K562 (cell line): ENCODE measurements at regions not wholly inside any gene's neighbourhood (a gene's known extent, or its start where the extent isn't known, plus 50 kb on each side); places are given as distances from the start of the nearest gene placed in this dataset.

Experiments used
- ATAC-seq: fragments of 200-7000 bp; cut with Tn5 transposase; 3 replicates; pipeline ENCODE4 v1.9.1; 2020; ENCODE audit warnings: moderate library complexity
- BruUV-seq: library from RNA; stranded (reverse); fragments of 400-500 nt; replicated peaks from 2 replicates; lab custom pipeline; 2021; lab: Mats Ljungman, UMichigan
- CTCF ChIA-PET: fragments of 300-600 bp; formaldehyde crosslinking; extraction: SDS; loops from one replicate; lab custom pipeline; 2021; ENCODE audit warnings: low intra/inter-chr PET ratio; lab: Yijun Ruan, JAX
- POLR2A ChIA-PET: fragments of 300-600, 350-650 bp; sonication (Branson Sonifier 250); formaldehyde crosslinking; extraction: SDS; loops from one replicate; lab custom pipeline; 2021; ENCODE audit warnings: antibody characterized with exemption, inconsistent platforms; lab: Yijun Ruan, JAX
- DNase-seq, 4 experiments: peaks; one replicate each; pipeline versions ENCODE4 v3.0.0 to v3.0.0-alpha.2; 2011 to 2018; ENCODE audit warnings: low spot score in 3 of 4, mixed read lengths in 3 of 4; ENCODE audit errors: extremely low read depth in 1 of 4
- FAIRE-seq: peaks from 2 replicates; lab custom pipeline; 2011; peaks lifted over from hg19 to GRCh38; lab: Jason Lieb, UNC
- H2AFZ ChIP-seq: 2 replicates; pipeline ENCODE4 v1.6.0; 2011; ENCODE audit warnings: low read depth, low read length, control low read depth, inconsistent platforms
- H3K27ac ChIP-seq: fragments of 200-600 bp; 3 replicates; pipeline ENCODE4 v1.8.0; 2011; ENCODE audit warnings: low read depth, mild to moderate bottlenecking, control low read depth, inconsistent platforms, low read length, moderate library complexity, mixed read lengths; ENCODE audit errors: extremely low read depth
- H3K27me3 ChIP-seq, 2 experiments: fragments of 300-600 bp in 1 of 2; 2 replicates in 1 of 2; 3 replicates in 1 of 2; pipeline versions ENCODE4 v1.6.0 to v1.8.0; 2011; ENCODE audit warnings: inconsistent platforms in 2 of 2, low read length in 2 of 2, mild to moderate bottlenecking in 1 of 2, mixed read lengths in 1 of 2, moderate library complexity in 1 of 2; ENCODE audit not compliant: control insufficient read depth in 2 of 2, insufficient read depth in 2 of 2
- H3K36me3 ChIP-seq: fragments of 300-600 bp; 3 replicates; pipeline ENCODE4 v1.8.0; 2011; ENCODE audit warnings: mild to moderate bottlenecking, low read length, inconsistent platforms; ENCODE audit not compliant: control insufficient read depth, insufficient read depth
- H3K4me1 ChIP-seq, 2 experiments: fragments of 200-600 bp in 1 of 2; replicated peaks in 1 of 2; 2 replicates in 1 of 2; 3 replicates in 1 of 2; pipeline versions ENCODE4 v1.5.1 to v1.8.0; 2011; ENCODE audit warnings: inconsistent platforms in 2 of 2, low read length in 2 of 2, mild to moderate bottlenecking in 1 of 2, mixed read lengths in 1 of 2, moderate library complexity in 1 of 2; ENCODE audit not compliant: control insufficient read depth in 2 of 2, insufficient read depth in 2 of 2
- H3K4me2 ChIP-seq: 2 replicates; pipeline ENCODE4 v1.6.1; 2011; ENCODE audit warnings: low read length, control low read depth, inconsistent platforms, mixed read lengths; ENCODE audit not compliant: insufficient read depth
- H3K4me3 ChIP-seq: fragments of 200-600 bp; sonication (generic), shearing (Covaris generic); 2 replicates; pipeline ENCODE4 v1.5.1; 2016; ENCODE audit warnings: control low read depth, inconsistent platforms
- H3K79me2 ChIP-seq: fragments of 200-600 bp; 3 replicates; pipeline ENCODE4 v1.8.0; 2011; ENCODE audit warnings: low read length, inconsistent platforms; ENCODE audit not compliant: control insufficient read depth, insufficient read depth
- H3K9ac ChIP-seq, 2 experiments: 2 replicates each; pipeline versions ENCODE4 v1.6.0 to v1.6.1; 2011; ENCODE audit warnings: low read depth in 2 of 2, low read length in 2 of 2, control low read depth in 1 of 2, inconsistent platforms in 1 of 2, mild to moderate bottlenecking in 1 of 2, mixed read lengths in 1 of 2; ENCODE audit not compliant: insufficient read depth in 1 of 2
- H3K9me1 ChIP-seq: one replicate; pipeline ENCODE4 v1.6.0; 2011; ENCODE audit warnings: inconsistent platforms, mild to moderate bottlenecking, low read length, moderate library complexity; ENCODE audit not compliant: control insufficient read depth, insufficient read depth
- H3K9me3 ChIP-seq: replicated peaks from 2 replicates; pipeline ENCODE4 v1.5.1; 2011; ENCODE audit warnings: low read depth, low read length, inconsistent platforms; ENCODE audit not compliant: control insufficient read depth, insufficient read depth
- H4K20me1 ChIP-seq: replicated peaks from 2 replicates; pipeline ENCODE4 v1.6.1; 2011; ENCODE audit warnings: low read length, inconsistent platforms, mixed read lengths; ENCODE audit not compliant: control insufficient read depth, insufficient read depth
- ARID2 ChIP-seq: fragments of 450-650 bp; IDR thresholded peaks from 2 replicates; pipeline ENCODE4 v1.6.1; 2017; ENCODE audit warnings: antibody characterized with exemption, mild to moderate bottlenecking
- ATF6 ChIP-seq: sonication (generic); formaldehyde crosslinking; IDR thresholded peaks from 2 replicates; pipeline ENCODE4 v1.4.0; 2020; ENCODE audit warnings: mild to moderate bottlenecking, missing genetic modification reagents
- CBFA2T2 ChIP-seq: fragments of 450-650 bp; conservative IDR thresholded peaks from 2 replicates; pipeline ENCODE4 v1.6.1; 2017; ENCODE audit warnings: mild to moderate bottlenecking
- COPS2 ChIP-seq: fragments of 450-650 bp; conservative IDR thresholded peaks from 2 replicates; pipeline ENCODE4 v1.6.1; 2016; ENCODE audit warnings: mild to moderate bottlenecking, moderate library complexity
- CSDE1 ChIP-seq, 2 experiments: fragments of 450-650 bp; IDR thresholded peaks; 2 replicates each; pipeline ENCODE4 v1.6.1; 2016; ENCODE audit warnings: mild to moderate bottlenecking in 1 of 2
- HDAC3 ChIP-seq: fragments of 450-650 bp; IDR thresholded peaks from 2 replicates; pipeline ENCODE4 v1.6.1; 2018; ENCODE audit warnings: borderline replicate concordance, mild to moderate bottlenecking, moderate library complexity; ENCODE audit not compliant: partially characterized antibody
- HDAC6 ChIP-seq: IDR thresholded peaks from 2 replicates; pipeline ENCODE4 v1.6.1; 2012; ENCODE audit warnings: low read depth, mild to moderate bottlenecking, control low read depth, inconsistent platforms, low read length, moderate library complexity
- HIVEP1 ChIP-seq: fragments of 250-450 bp; sonication (Bioruptor Pico); IDR thresholded peaks from 2 replicates; pipeline ENCODE4 v1.4.0; 2020; ENCODE audit warnings: mild to moderate bottlenecking
- KLF16 ChIP-seq: IDR thresholded peaks from 2 replicates; pipeline ENCODE4 v1.6.1; 2016; ENCODE audit warnings: antibody characterized with exemption
- NR3C1 ChIP-seq: sonication (generic); formaldehyde crosslinking; IDR thresholded peaks from 2 replicates; pipeline ENCODE4 v1.8.1; 2022; ENCODE audit warnings: missing genetic modification reagents
- SMAD2 ChIP-seq: fragments of 150-350 bp; IDR thresholded peaks from 2 replicates; pipeline ENCODE4 v1.6.1; 2014; ENCODE audit warnings: low read depth, mild to moderate bottlenecking, low read length
- SUPT5H ChIP-seq: fragments of 450-650 bp; IDR thresholded peaks from 2 replicates; pipeline ENCODE4 v1.6.1; 2016
- TGIF2 ChIP-seq: sonication (generic); formaldehyde crosslinking; IDR thresholded peaks from 2 replicates; pipeline ENCODE4 v1.8.1; 2022; ENCODE audit warnings: mild to moderate bottlenecking, missing genetic modification reagents, moderate library complexity
- ZBTB34 ChIP-seq: fragments of 250-450 bp; sonication (Bioruptor Pico); IDR thresholded peaks from 2 replicates; pipeline ENCODE4 v1.8.0; 2021; ENCODE audit warnings: mild to moderate bottlenecking, moderate library complexity
- ZNF134 ChIP-seq: fragments of 250-450 bp; sonication (Bioruptor Pico); conservative IDR thresholded peaks from 2 replicates; pipeline ENCODE4 v1.4.0; 2020
- ZNF23 ChIP-seq: fragments of 250-450 bp; sonication (Bioruptor Pico); IDR thresholded peaks from 2 replicates; pipeline ENCODE4 v1.4.0; 2020; ENCODE audit warnings: mild to moderate bottlenecking
- ZNF589 ChIP-seq: fragments of 200-800 bp; sonication (Bioruptor generic); IDR thresholded peaks from 2 replicates; pipeline ENCODE4 v1.6.1; 2016; ENCODE audit warnings: low read depth, missing genetic modification characterization, missing compliant biosample characterization
- ZSCAN29 ChIP-seq: fragments of 450-650 bp; IDR thresholded peaks from 2 replicates; pipeline ENCODE4 v1.6.1; 2017
- whole genome bisulfite sequencing: fragments of 100-300 bp; shearing (Covaris generic); methylation state at CpG from one replicate; pipeline ENCODE4 v1.1.6; 2016; ENCODE audit warnings: low coverage, mixed read lengths; ENCODE audit not compliant: insufficient coverage; ENCODE audit errors: missing lambda C conversion rate; 5-methylcytosine and 5-hydroxymethylcytosine counted together
- in situ Hi-C: fragments of 300-500 bp; cut with MboI; formaldehyde crosslinking; loops from 4 replicates; pipeline ENCODE4 v1.15.0; 2018; ENCODE audit warnings: inconsistent platforms, mixed read lengths
- intact Hi-C: fragments of 100-400 bp; cut with micrococcal nuclease; formaldehyde crosslinking; loops from 2 replicates; pipeline ENCODE4 v1.14.2; 2022
- TF ChIP-seq, protein P1 (sequence below): fragments of 250-450 bp; sonication (Bioruptor Pico); IDR thresholded peaks from 2 replicates; pipeline ENCODE4 v1.5.0; 2021; ENCODE audit warnings: mild to moderate bottlenecking, borderline replicate concordance
- TF ChIP-seq, protein P2 (sequence below): fragments of 250-450 bp; sonication (Bioruptor Pico); IDR thresholded peaks from 2 replicates; pipeline ENCODE4 v1.5.0; 2021

GRCh38 chr20:55782224-55782911 lies 223.0 kb downstream of the CBLN4 start:
- no peak for DNase-seq
- Histone ChIP-seq H3K79me2 (no peaks in the 10 kb centered on the region), H3K9me3 (no peaks in the 10 kb centered on the region), H3K9ac (no peak overlapping the region), H3K4me1 (no peaks in the 10 kb centered on the region), H3K4me3 (no peak overlapping the region), H2AFZ (no peak overlapping the region), H4K20me1 (no peaks in the 10 kb centered on the region), H3K4me2 (no peak overlapping the region), H3K9me1 (no peaks in the 10 kb centered on the region), H3K27ac (no peak overlapping the region), H3K27me3 (no peaks in the 10 kb centered on the region), H3K36me3 (no peaks in the 10 kb centered on the region)
- in situ Hi-C loops = no loop called here
- no TSS peak for BruUV-seq
- intact Hi-C loops = no loop called here
- CTCF ChIA-PET = no interaction called here
- WGBS = 1% methylated on average over 5 of the region's 5 CpGs
- FAIRE-seq = no peak
- ATAC-seq = no peak
- no peak for TF ChIP-seq NR3C1 (CRISPR knock-in tag)
- no peak for TF ChIP-seq ZNF23 (CRISPR knock-in tag)
- TF ChIP-seq, protein P1, sequence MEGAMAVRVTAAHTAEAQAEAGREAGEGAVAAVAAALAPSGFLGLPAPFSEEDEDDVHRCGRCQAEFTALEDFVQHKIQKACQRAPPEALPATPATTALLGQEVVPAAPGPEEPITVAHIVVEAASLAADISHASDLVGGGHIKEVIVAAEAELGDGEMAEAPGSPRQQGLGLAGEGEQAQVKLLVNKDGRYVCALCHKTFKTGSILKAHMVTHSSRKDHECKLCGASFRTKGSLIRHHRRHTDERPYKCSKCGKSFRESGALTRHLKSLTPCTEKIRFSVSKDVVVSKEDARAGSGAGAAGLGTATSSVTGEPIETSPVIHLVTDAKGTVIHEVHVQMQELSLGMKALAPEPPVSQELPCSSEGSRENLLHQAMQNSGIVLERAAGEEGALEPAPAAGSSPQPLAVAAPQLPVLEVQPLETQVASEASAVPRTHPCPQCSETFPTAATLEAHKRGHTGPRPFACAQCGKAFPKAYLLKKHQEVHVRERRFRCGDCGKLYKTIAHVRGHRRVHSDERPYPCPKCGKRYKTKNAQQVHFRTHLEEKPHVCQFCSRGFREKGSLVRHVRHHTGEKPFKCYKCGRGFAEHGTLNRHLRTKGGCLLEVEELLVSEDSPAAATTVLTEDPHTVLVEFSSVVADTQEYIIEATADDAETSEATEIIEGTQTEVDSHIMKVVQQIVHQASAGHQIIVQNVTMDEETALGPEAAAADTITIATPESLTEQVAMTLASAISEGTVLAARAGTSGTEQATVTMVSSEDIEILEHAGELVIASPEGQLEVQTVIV = no peak
- TF ChIP-seq ARID2 = no peak
- TF ChIP-seq ZNF589 (CRISPR knock-in tag) = no peak
- TF ChIP-seq ZNF134 = no peak
- TF ChIP-seq SMAD2 = no peak
- no peak for TF ChIP-seq HDAC3
- no peak for TF ChIP-seq HIVEP1
- TF ChIP-seq CSDE1 (IDR thresholded peaks at IDR 0.05) = no peak
- no peak for TF ChIP-seq ZBTB34 (CRISPR knock-in tag)
- no peak for TF ChIP-seq CBFA2T2
- TF ChIP-seq KLF16 = no peak
- no peak for TF ChIP-seq COPS2
- TF ChIP-seq ZSCAN29 = no peak
- TF ChIP-seq, protein P2, sequence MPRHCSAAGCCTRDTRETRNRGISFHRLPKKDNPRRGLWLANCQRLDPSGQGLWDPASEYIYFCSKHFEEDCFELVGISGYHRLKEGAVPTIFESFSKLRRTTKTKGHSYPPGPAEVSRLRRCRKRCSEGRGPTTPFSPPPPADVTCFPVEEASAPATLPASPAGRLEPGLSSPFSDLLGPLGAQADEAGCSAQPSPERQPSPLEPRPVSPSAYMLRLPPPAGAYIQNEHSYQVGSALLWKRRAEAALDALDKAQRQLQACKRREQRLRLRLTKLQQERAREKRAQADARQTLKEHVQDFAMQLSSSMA (CRISPR knock-in tag) = no peak
- no peak for TF ChIP-seq ATF6 (CRISPR knock-in tag)
- no peak for TF ChIP-seq HDAC6
- no peak for TF ChIP-seq SUPT5H
- no peak for TF ChIP-seq TGIF2
- POLR2A ChIA-PET = no interaction called here
